IgD-negative memory B cell (primary cell): ENCODE measurements at regions not wholly inside any gene's neighbourhood (a gene's known extent, or its start where the extent isn't known, plus 50 kb on each side); places are given as distances from the start of the nearest gene placed in this dataset.
"Not testable (repeated sequence)": the region's sequence is repeated elsewhere in the genome, so short reads cannot be mapped to it uniquely, and the experiment has no call there.

ENCODE experiments used
- H3K27ac Mint-ChIP-seq, 3 donors: one replicate each; pipeline ENCODE4 v1.8.0; 2020 to 2022; ENCODE audit warnings: mild to moderate bottlenecking in 3 of 3, mixed read lengths in 3 of 3, moderate library complexity in 1 of 3
- H3K27me3 Mint-ChIP-seq: one replicate; pipeline ENCODE4 v1.8.0; 2021; ENCODE audit warnings: mixed read lengths
- H3K36me3 Mint-ChIP-seq: one replicate; pipeline ENCODE4 v1.8.0; 2020; ENCODE audit warnings: mild to moderate bottlenecking, mixed read lengths
- H3K4me1 Mint-ChIP-seq, 3 donors: one replicate each; pipeline ENCODE4 v1.8.0; 2020 to 2022; ENCODE audit warnings: mixed read lengths in 3 of 3, mild to moderate bottlenecking in 1 of 3
- H3K4me3 Mint-ChIP-seq, 4 donors: one replicate each; pipeline ENCODE4 v1.8.0; 2020 to 2022; ENCODE audit warnings: mild to moderate bottlenecking in 4 of 4, mixed read lengths in 4 of 4, moderate library complexity in 3 of 4
- H3K9me3 Mint-ChIP-seq, 3 donors: one replicate each; pipeline ENCODE4 v1.8.0; 2020 to 2021; ENCODE audit warnings: mixed read lengths in 3 of 3, mild to moderate bottlenecking in 1 of 3

DNA sequence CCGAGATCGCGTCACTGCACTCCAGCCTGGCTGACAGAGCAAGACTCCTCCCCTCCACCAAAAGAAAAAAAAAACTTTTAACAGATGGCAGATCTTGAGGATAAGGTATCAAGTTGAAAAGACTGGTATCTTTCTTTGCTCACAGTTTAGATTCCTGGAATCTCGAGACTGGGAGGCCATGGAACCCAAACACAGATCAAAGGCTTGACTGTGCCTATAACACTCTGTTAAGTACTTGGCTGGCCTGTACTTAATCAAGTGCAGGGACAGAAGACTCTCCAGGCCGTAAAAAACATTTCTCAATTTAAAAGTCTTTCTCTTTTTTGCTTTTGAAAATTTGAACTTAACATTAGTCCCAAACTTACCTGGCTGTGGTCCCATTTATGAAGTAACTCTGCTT, 107.1 kb upstream of the ZNF516 start:
- peaks cover 0 to 2% (median 0%) of the 10 kb centered on the region in 3 donors for H3K4me1 Mint-ChIP-seq
- H3K36me3 Mint-ChIP-seq, result no peaks in the 10 kb centered on the region
- H3K27ac Mint-ChIP-seq, result no peak overlapping the region
- H3K4me3 Mint-ChIP-seq, result no peak overlapping the region
- H3K27me3 Mint-ChIP-seq, result peaks cover 5% of the 10 kb centered on the region
- H3K9me3 Mint-ChIP-seq, result peaks cover 0 to 2% (median 1%) of the 10 kb centered on the region in 3 donors

DNA sequence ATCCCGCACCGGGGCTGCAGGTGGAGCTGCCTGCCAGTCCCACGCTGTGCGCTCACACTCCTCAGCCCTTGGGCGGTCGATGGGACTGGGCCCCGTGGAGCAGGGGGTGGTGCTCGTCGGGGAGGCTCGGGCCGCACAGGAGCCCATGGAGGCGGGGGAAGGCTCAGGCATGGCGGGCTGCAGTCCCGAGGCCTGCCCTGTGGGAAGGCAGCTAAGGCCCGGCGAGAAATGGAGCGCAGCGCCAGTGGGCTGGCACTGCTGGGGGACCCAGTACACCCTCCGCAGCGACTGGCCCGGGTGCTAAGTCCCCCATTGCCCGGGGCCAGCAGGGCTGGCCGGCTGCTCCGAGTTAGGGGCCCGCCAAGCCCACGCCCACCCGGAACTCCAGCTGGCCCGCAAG, 105.0 kb upstream of the ZNF516 start:
- not testable (repeated sequence) for H3K4me3 Mint-ChIP-seq, H3K36me3 Mint-ChIP-seq, H3K27me3 Mint-ChIP-seq, H3K9me3 Mint-ChIP-seq, H3K4me1 Mint-ChIP-seq, H3K27ac Mint-ChIP-seq

DNA sequence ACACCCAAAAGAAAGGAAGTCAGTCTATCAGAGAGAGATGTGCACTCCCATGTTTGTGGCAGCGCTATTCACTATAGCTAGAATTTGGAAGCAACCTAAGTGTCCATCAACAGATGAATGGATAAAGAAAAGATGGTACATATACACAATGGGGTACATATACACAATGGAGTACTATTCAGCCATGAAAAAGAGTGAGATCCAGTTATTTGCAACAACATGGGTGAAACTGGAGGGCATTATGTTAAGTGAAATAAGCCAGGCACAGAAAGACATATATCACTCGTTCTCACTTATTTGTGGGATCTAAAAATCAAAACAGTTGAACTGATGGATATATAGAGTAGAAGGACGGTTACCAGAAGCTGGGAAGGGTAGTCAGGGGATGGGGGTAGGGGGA, 99.9 kb upstream of the ZNF516 start:
- no peak overlapping the region for H3K27ac Mint-ChIP-seq
- peaks cover 0 to 4% (median 0%) of the 10 kb centered on the region in 3 donors for H3K4me1 Mint-ChIP-seq
- H3K36me3 Mint-ChIP-seq, result no peaks in the 10 kb centered on the region
- H3K27me3 Mint-ChIP-seq, result peaks cover 9% of the 10 kb centered on the region
- peaks cover 1 to 7% (median 4%) of the 10 kb centered on the region in 3 donors for H3K9me3 Mint-ChIP-seq
- H3K4me3 Mint-ChIP-seq, result no peak overlapping the region

DNA sequence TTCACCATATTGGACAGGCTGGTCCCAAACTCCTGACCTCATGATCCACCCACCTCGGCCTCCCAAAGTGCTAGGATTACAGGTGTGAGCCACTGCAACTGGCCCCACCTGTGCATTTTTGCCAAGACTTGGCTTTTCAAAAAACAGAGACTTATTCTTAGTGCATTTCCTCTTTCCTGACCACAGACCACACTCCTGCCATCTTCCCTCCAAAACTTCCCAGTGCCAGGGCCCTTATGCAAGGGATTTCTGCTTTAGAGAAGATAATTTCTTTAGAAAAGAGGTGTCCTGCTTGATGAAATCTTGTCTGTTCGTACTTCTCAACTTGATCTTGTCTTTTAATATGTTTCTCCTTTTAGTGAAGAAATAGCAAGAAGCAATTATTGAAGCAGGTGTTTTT, 98.8 kb upstream of the ZNF516 start:
- Mint-ChIP-seq H3K9me3 (peaks cover 1 to 7% (median 2%) of the 10 kb centered on the region in 3 donors), H3K27me3 (peaks cover 9% of the 10 kb centered on the region), H3K4me1 (peaks cover 0 to 2% (median 0%) of the 10 kb centered on the region in 3 donors), H3K36me3 (no peaks in the 10 kb centered on the region), H3K27ac (no peak overlapping the region), H3K4me3 (no peak overlapping the region)

DNA sequence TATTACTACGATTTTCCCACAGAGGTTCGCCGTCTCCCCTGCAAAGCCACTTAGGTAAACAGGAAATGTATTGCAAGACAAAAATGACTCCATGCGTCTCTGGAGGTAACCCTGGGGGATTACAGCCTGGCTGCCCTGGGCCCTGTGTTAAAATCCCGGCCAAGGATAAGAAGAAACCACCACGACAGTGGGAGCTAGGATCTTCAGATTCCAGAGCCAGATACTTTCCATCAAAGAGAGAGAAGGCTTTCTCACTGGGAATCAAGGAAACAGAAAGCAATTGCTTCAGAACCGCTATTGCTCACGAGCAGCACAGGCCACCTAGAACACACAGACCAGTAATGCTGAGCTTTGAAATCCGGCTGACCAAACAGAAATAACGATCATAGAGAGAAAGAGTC, 97.9 kb upstream of the ZNF516 start:
- Mint-ChIP-seq H3K36me3 (no peaks in the 10 kb centered on the region), H3K4me3 (no peak overlapping the region), H3K27ac (no peak overlapping the region), H3K9me3 (peaks cover 1 to 7% (median 2%) of the 10 kb centered on the region in 3 donors), H3K27me3 (peaks cover 8% of the 10 kb centered on the region), H3K4me1 (peaks cover 0 to 2% (median 0%) of the 10 kb centered on the region in 3 donors)

DNA sequence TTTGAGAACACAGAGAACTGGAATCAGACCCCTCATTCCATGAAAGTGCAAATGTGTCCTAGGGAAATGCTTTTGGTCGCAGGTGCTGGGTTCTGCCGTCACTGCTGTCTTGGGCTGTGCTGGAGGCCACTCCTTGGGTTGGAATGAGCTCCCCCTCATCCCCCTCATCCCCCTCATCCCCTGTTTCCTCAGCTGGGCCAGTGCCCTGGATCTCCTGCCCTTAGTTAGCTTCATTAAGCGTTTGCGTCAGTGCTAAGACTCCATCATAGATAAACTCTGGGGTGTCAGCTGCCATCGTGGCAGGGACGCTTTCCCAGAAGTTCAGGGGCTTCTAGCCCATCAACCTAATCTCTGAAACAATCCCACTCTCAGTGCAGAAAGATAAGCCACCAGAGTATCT, 97.1 kb upstream of the ZNF516 start:
- Mint-ChIP-seq H3K27me3 (peaks cover 8% of the 10 kb centered on the region), H3K4me1 (peaks cover 0 to 2% (median 0%) of the 10 kb centered on the region in 3 donors), H3K27ac (no peak overlapping the region), H3K4me3 (no peak overlapping the region), H3K9me3 (peaks cover 0 to 7% (median 2%) of the 10 kb centered on the region in 3 donors), H3K36me3 (no peaks in the 10 kb centered on the region)

DNA sequence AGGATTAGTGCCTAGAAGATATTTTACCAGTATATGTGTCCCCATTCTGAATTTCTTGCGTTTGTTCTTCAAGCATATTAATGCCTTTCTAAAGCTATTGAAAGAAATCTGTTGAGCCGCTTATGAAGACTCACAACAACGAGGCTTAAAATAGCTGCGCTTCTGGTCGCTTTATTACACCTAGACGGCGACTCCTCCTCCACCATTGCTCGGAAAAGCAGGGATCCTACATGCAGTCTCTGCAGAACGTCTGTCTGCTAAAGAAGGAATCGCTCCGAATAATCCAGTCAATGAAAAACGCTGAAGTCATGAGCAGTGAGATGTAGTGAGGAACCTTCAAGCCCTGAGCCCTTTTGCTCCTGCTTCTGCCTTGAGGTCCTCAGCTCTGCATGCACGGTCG, 94.8 kb upstream of the ZNF516 start:
- Mint-ChIP-seq H3K36me3 (no peaks in the 10 kb centered on the region), H3K4me3 (no peak overlapping the region), H3K4me1 (peaks cover 0 to 2% (median 0%) of the 10 kb centered on the region in 3 donors), H3K27me3 (peaks cover 8% of the 10 kb centered on the region), H3K27ac (no peak overlapping the region), H3K9me3 (peaks cover 0 to 5% (median 2%) of the 10 kb centered on the region in 3 donors)

DNA sequence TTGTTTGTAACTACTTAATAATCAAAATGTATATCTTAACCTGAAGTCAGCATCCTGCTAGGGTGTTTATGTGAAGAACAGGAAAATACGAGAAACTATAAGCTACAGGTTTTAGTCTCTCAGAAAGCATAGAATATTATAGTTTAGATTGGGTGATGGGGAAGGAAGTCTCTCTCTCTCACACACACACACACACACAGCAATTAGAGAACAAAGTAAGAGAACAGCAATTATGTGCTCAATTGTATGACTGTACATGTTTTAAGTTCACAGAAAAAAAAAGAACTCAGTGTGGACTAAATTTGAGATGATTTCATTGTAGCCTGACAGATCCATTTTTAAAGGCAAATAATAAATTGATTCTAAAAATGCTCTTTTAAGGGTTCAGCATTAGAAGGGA, 94.3 kb upstream of the ZNF516 start:
- H3K27me3 Mint-ChIP-seq, result peaks cover 8% of the 10 kb centered on the region
- peaks cover 0 to 2% (median 0%) of the 10 kb centered on the region in 3 donors for H3K4me1 Mint-ChIP-seq
- H3K9me3 Mint-ChIP-seq, result peaks cover 0 to 2% (median 0%) of the 10 kb centered on the region in 3 donors
- no peak overlapping the region for H3K27ac Mint-ChIP-seq
- no peak overlapping the region for H3K4me3 Mint-ChIP-seq
- H3K36me3 Mint-ChIP-seq, result no peaks in the 10 kb centered on the region

DNA sequence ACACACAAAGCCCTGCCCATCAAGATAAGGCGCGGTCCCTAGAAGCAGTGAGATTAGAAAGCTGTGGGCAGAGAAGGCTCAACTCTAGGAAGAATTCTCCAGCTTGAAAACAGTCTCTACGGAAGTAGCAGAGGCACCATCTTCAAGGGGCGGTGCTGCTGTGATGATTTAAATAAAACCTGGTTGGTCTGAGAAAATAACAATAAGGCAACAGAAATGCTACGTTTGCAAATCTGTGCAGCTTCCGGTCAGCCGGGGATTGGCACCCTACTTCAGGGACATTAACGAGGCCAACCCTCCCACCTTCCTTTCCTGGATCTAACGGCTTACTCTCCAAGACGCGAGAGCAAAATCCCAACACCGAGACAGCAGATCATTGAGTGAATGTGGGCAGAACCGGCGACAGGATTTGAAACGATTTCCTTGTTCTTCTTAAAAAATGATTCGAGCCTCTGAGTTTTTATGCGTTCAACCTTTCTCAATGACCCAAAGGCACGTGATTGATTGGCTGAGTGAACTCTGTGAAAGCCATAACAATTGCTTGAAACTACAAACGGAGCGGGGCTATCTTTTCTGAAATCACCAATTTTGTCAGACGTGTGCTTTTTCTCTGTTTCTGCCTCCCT, 93.7 kb upstream of the ZNF516 start:
- H3K27ac Mint-ChIP-seq, result peak overlapping the region in 1 of 3 donors; percentile 10
- peaks cover 8% of the 10 kb centered on the region for H3K27me3 Mint-ChIP-seq
- no peaks in the 10 kb centered on the region for H3K36me3 Mint-ChIP-seq

DNA sequence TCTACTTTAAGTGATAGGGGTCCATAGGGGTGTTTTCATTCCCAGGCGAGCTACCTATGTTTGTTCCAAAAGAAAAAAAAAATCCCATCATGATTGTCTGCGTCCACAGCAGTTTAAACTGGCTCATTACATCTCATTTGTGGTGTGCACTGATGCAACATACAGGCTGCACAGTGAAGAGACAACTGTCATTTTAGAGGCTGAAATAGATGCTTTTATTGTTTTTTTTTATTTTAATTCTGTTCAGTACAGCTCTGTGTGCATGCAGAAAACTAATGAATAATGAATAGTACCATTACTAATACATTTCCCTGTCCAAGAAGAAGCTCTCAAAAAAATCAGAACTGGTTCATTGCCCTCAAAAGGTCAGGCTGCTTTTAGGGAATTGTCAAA, 92.8 kb upstream of the ZNF516 start:
- no peaks in the 10 kb centered on the region for H3K36me3 Mint-ChIP-seq
- peaks cover 3% of the 10 kb centered on the region for H3K27me3 Mint-ChIP-seq
- H3K4me3 Mint-ChIP-seq, result no peak overlapping the region
- H3K27ac Mint-ChIP-seq, result no peak overlapping the region
- peaks cover 0 to 2% (median 0%) of the 10 kb centered on the region in 3 donors for H3K9me3 Mint-ChIP-seq
- peaks cover 0 to 2% (median 0%) of the 10 kb centered on the region in 3 donors for H3K4me1 Mint-ChIP-seq

More for the DNA sequence above, 93.7 kb upstream of the ZNF516 start:
- Mint-ChIP-seq H3K9me3 (peaks cover 0 to 2% (median 0%) of the 10 kb centered on the region in 3 donors), H3K4me3 (peak overlapping the region in 1 of 4 donors; percentile 5), H3K4me1 (peaks cover 0 to 2% (median 0%) of the 10 kb centered on the region in 3 donors)

DNA sequence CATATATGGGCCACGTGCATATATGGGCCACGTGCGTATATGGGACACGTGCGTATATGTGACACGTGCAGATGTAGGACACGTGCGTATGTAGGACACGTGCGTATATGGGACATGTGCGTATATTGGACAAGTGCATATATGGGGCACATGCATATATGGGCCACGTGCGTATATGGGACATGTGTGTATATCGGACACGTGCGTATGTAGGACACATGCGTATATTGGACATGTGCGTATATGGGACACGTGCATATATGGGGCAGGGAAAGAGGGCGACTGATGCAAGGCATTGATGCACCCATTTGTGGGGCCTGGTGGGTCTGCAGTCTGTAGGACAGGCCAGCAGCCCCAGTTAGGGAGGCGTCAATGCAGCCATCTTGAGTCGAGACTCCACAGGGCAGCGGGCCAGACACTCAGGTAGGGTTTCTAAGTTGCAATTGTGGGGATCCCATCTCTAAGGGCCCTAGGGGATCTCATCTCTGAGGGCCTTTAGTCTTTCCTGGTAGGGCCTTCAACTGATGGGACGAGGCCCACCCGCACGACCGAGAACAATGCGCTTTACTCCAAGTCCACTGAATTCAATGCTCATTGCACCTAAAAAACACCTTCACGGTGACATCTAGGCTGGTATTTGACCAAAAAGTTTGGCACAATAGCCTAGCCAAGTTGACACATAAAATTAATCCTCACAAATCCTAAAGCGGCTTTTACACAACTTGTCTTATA, 92.3 kb upstream of the ZNF516 start:
- Mint-ChIP-seq H3K27me3 (peaks cover 3% of the 10 kb centered on the region), H3K9me3 (peaks cover 0 to 2% (median 0%) of the 10 kb centered on the region in 3 donors), H3K4me3 (no peak overlapping the region), H3K4me1 (peaks cover 0 to 2% (median 0%) of the 10 kb centered on the region in 3 donors), H3K27ac (no peak overlapping the region), H3K36me3 (no peaks in the 10 kb centered on the region)

DNA sequence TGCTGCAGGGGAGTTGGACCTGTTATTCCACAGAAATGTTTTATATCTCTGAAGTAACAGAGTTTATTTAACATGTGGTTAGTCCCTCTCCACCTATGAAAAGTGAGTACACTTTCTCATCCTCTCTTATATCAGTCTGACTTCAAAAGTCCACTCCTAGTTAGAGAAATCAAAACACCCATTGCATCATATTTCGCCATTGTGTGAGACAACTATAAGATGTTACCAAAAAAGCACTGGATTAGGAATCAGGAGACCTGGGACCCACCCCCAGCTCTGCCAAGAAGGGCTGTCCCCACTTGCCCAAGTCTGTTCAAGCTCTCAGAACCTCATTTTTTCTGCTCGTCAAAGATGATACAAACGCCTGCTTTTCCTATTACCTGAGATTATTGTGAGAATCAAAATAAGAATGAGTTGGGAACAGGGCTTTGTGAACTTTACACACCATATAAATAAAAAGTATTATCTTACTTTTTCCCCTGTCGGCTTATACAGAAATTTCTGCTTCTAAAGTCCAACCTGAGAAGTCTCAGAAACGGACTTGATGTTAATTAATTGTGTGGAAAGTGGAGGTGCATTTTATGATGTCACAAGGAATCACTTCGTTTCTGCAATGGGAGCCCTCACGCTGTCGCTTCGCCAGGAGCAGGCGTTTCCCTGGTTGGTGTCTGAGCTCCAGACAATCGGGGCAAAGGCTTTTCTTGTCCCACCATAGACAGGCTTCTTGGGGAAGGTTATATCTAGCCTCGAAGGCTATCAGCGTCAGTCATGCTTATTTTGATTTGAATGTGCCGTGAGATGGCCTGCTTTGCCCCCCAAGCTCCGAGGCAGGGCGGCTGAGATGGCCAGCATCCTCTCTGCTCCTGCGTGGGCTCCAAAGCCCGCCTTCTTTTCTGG, 89.6 kb upstream of the ZNF516 start:
- H3K27me3 Mint-ChIP-seq, result no peaks in the 10 kb centered on the region
- no peaks in the 10 kb centered on the region for H3K4me1 Mint-ChIP-seq
- H3K4me3 Mint-ChIP-seq, result no peak overlapping the region
- H3K9me3 Mint-ChIP-seq, result no peaks in the 10 kb centered on the region
- H3K27ac Mint-ChIP-seq, result no peak overlapping the region
- H3K36me3 Mint-ChIP-seq, result no peaks in the 10 kb centered on the region

DNA sequence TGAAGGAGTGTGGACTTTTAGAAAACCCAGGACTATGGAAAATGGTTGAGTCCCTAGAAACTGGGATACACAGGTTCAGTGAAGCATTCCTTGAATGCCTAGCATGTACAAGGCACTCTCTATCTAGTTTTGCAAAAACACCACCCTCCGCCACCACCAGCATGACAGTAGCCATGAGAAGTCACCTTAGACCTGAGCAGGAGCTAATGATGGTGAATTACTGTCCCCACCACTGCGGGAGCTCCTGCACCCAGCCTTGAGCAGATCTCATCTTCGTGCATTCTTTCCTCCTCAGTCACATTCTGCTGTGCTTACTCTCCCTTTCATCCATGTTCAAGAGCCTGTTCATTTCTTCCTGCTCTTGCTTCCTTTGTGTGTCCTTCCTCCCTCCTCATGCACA, 86.2 kb upstream of the ZNF516 start:
- H3K4me3 Mint-ChIP-seq, result no peak overlapping the region
- H3K4me1 Mint-ChIP-seq, result no peaks in the 10 kb centered on the region
- no peak overlapping the region for H3K27ac Mint-ChIP-seq
- no peaks in the 10 kb centered on the region for H3K27me3 Mint-ChIP-seq
- H3K36me3 Mint-ChIP-seq, result no peaks in the 10 kb centered on the region
- H3K9me3 Mint-ChIP-seq, result no peaks in the 10 kb centered on the region

DNA sequence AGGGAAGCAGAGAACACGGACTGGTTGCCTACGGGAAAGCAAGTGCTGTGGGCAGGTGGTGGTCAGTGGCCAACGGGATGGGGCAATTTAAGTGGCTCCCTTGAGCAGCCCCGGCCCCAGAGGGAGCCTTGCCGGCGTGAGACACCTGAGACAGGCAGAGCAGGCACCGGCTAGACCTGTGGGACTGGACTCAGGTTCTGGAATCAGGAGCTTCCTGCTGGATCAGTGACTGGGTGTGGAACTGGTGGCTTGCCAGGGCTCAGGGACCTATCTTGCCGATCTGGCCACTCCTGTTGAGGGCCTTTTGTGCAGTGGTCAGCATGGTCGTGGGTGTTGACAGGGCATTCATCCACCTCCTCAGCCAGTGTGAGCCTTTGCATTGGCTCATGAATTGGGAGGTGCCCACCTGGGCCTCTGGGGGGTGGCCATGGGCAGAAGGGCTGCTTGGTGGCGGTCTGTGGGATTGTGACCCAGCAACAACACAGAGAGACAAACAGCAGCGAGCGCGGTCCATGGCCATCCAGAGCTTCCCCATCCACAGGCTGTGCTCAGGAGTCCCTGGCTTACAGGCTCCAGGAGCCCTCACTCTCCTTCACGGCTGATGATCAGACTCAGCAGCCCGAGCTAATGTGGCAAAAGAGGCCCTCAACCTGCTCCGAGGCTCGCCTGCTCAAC, 85.4 kb upstream of the ZNF516 start:
- no peaks in the 10 kb centered on the region for H3K27me3 Mint-ChIP-seq
- H3K4me3 Mint-ChIP-seq, result no peak overlapping the region
- H3K27ac Mint-ChIP-seq, result no peak overlapping the region
- H3K9me3 Mint-ChIP-seq, result peaks cover 0 to 5% (median 0%) of the 10 kb centered on the region in 3 donors
- no peaks in the 10 kb centered on the region for H3K4me1 Mint-ChIP-seq
- H3K36me3 Mint-ChIP-seq, result no peaks in the 10 kb centered on the region
